Subcutaneous abdominal adipose tissue (tissue), 5 donors: ENCODE measurements at regions not wholly inside any gene's neighbourhood (a gene's known extent, or its start where the extent isn't known, plus 50 kb on each side); places are given as distances from the start of the nearest gene placed in this dataset.

ENCODE experiments used
- H3K27ac ChIP-seq: one replicate; pipeline ENCODE4 v1.7.0; 2013; ENCODE audit warnings: low read depth, mild to moderate bottlenecking, inconsistent platforms, low read length, moderate library complexity
- H3K27me3 ChIP-seq, 5 donors: one replicate each; pipeline ENCODE4 v1.7.0; 2013; ENCODE audit warnings: low read length in 5 of 5, inconsistent platforms in 1 of 5; ENCODE audit not compliant: control insufficient read depth in 5 of 5, insufficient read depth in 4 of 5
- H3K36me3 ChIP-seq, 5 donors: one replicate each; pipeline ENCODE4 v1.7.0; 2013; ENCODE audit warnings: low read length in 5 of 5; ENCODE audit not compliant: control insufficient read depth in 5 of 5, insufficient read depth in 5 of 5
- H3K4me1 ChIP-seq, 5 donors: one replicate each; pipeline ENCODE4 v1.7.0; 2013; ENCODE audit warnings: low read length in 5 of 5, mild to moderate bottlenecking in 3 of 5, moderate library complexity in 1 of 5; ENCODE audit not compliant: control insufficient read depth in 5 of 5, insufficient read depth in 5 of 5
- H3K4me3 ChIP-seq, 5 donors: one replicate each; pipeline ENCODE4 v1.7.0; 2013; ENCODE audit warnings: low read length in 5 of 5, low read depth in 1 of 5
- H3K9ac ChIP-seq, 5 donors: one replicate each; pipeline ENCODE4 v1.7.0; 2013; ENCODE audit warnings: low read length in 5 of 5, mild to moderate bottlenecking in 4 of 5, moderate library complexity in 3 of 5
- H3K9me3 ChIP-seq, 5 donors: one replicate each; pipeline ENCODE4 v1.7.0; 2013; ENCODE audit warnings: low read length in 5 of 5; ENCODE audit not compliant: control insufficient read depth in 5 of 5
- donor health status: healthy.
- donor health status: healthy.
- donor health status: healthy.
- donor health status: healthy.
- donor health status: healthy.

DNA sequence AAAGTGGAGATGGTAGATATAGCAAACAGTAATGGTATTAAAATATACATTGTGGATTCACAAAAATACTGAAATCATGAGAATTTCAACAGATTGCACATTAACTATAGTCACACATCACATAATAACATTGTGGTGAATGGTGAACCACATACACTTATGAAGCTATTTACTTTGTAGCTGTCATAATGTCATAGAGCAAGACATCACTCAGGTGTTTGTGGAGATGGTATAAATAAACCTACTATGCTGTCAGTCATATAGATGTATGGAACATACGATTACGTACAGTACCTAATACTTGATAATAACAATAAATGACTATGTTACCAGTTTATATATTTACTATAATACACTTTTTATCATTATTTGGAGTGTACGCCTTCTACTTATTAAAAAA lies 1416.0 kb upstream of the ALCAM start:
- no peak overlapping the region for H3K9ac ChIP-seq
- H3K27ac ChIP-seq, result no peak overlapping the region
- H3K9me3 ChIP-seq, result peaks cover 0 to 2% (median 0%) of the 10 kb centered on the region in 5 donors

GRCh38 chr3:103953796-103954195 lies 1412.9 kb upstream of the ALCAM start:
- Histone ChIP-seq H3K36me3 (no peaks in the 10 kb centered on the region), H3K9me3 (peaks cover 0 to 2% (median 0%) of the 10 kb centered on the region in 5 donors), H3K27me3 (no peaks in the 10 kb centered on the region), H3K4me3 (no peak overlapping the region), H3K27ac (no peak overlapping the region), H3K4me1 (no peaks in the 10 kb centered on the region), H3K9ac (no peak overlapping the region)

More for the DNA sequence above, 1416.0 kb upstream of the ALCAM start:
- Histone ChIP-seq H3K4me1 (no peaks in the 10 kb centered on the region), H3K27me3 (no peaks in the 10 kb centered on the region), H3K36me3 (no peaks in the 10 kb centered on the region), H3K4me3 (no peak overlapping the region)

GRCh38 chr3:103960819-103961218 lies 1405.9 kb upstream of the ALCAM start:
- Histone ChIP-seq H3K27ac (no peak overlapping the region), H3K9me3 (no peaks in the 10 kb centered on the region), H3K27me3 (no peaks in the 10 kb centered on the region), H3K9ac (no peak overlapping the region), H3K4me1 (no peaks in the 10 kb centered on the region), H3K4me3 (no peak overlapping the region), H3K36me3 (no peaks in the 10 kb centered on the region)

GRCh38 chr3:103963599-103963998 lies 1403.1 kb upstream of the ALCAM start:
- H3K9ac ChIP-seq, result no peak overlapping the region
- H3K36me3 ChIP-seq, result no peaks in the 10 kb centered on the region
- H3K27ac ChIP-seq, result no peak overlapping the region
- no peaks in the 10 kb centered on the region for H3K4me1 ChIP-seq
- H3K4me3 ChIP-seq, result no peak overlapping the region
- no peaks in the 10 kb centered on the region for H3K27me3 ChIP-seq
- H3K9me3 ChIP-seq, result no peaks in the 10 kb centered on the region

DNA sequence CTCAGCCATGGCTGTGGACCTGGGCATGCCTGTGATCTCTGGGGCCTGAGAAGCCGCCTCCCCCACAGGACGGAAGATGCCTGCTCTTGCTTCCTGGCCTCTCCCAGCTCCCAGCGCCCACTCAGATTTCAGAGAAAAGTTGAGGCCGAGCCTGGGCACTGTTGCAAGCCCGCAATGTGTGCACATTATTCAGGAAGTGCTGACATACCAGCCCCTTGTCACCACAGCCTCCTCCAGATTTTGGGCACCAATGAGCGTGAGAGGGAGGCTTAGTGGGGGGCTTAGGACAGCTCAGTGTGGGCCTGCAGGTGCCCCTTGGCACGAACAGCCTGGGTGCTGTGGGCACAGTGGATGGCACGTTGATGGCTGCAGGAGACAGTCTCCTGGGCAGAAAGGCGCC lies 1400.9 kb upstream of the ALCAM start:
- Histone ChIP-seq H3K9ac (no peak overlapping the region), H3K36me3 (no peaks in the 10 kb centered on the region), H3K4me1 (no peaks in the 10 kb centered on the region), H3K9me3 (no peaks in the 10 kb centered on the region), H3K27me3 (no peaks in the 10 kb centered on the region), H3K4me3 (no peak overlapping the region), H3K27ac (no peak overlapping the region)

GRCh38 chr3:103966749-103967148 lies 1400.0 kb upstream of the ALCAM start:
- H3K36me3 ChIP-seq, result no peaks in the 10 kb centered on the region
- no peaks in the 10 kb centered on the region for H3K9me3 ChIP-seq
- no peaks in the 10 kb centered on the region for H3K4me1 ChIP-seq
- H3K4me3 ChIP-seq, result no peak overlapping the region
- no peak overlapping the region for H3K27ac ChIP-seq
- no peak overlapping the region for H3K9ac ChIP-seq
- H3K27me3 ChIP-seq, result no peaks in the 10 kb centered on the region

GRCh38 chr3:103968131-103968530 lies 1398.6 kb upstream of the ALCAM start:
- no peaks in the 10 kb centered on the region for H3K4me1 ChIP-seq
- H3K36me3 ChIP-seq, result no peaks in the 10 kb centered on the region
- H3K27me3 ChIP-seq, result no peaks in the 10 kb centered on the region
- no peak overlapping the region for H3K4me3 ChIP-seq
- no peak overlapping the region for H3K27ac ChIP-seq
- H3K9me3 ChIP-seq, result no peaks in the 10 kb centered on the region
- no peak overlapping the region for H3K9ac ChIP-seq

DNA sequence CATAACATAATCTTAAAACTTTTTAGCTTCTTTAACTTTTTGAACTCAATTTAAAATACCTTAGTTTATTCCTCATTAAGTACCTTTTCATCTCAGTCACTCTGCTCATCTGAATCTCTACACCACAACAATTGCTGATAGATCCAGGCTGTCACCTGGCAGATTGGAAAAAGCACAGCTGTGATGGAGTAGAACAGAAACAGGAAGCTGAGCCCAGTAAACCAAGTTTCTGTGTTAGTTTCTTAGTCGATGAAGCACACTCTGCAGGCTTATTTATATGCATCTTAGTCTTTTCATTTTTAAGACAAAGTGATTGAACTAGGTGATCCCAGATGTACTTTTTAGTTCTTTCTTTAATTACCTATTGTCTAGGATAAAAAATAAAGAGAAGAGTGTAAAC lies 1398.0 kb upstream of the ALCAM start:
- Histone ChIP-seq H3K27ac (no peak overlapping the region), H3K9me3 (no peaks in the 10 kb centered on the region), H3K4me3 (no peak overlapping the region), H3K9ac (no peak overlapping the region), H3K4me1 (no peaks in the 10 kb centered on the region), H3K36me3 (no peaks in the 10 kb centered on the region), H3K27me3 (no peaks in the 10 kb centered on the region)

- H3K27ac ChIP-seq, result no peak overlapping the region
- no peak overlapping the region for H3K9ac ChIP-seq
- no peaks in the 10 kb centered on the region for H3K4me1 ChIP-seq
- no peaks in the 10 kb centered on the region for H3K9me3 ChIP-seq
- no peaks in the 10 kb centered on the region for H3K36me3 ChIP-seq
- H3K4me3 ChIP-seq, result no peak overlapping the region
- H3K27me3 ChIP-seq, result no peaks in the 10 kb centered on the region
Measured at GRCh38 chr3:103976931-103977339, 1389.8 kb upstream of the ALCAM start.

- Histone ChIP-seq H3K9ac (no peak overlapping the region), H3K36me3 (no peaks in the 10 kb centered on the region), H3K4me1 (no peaks in the 10 kb centered on the region), H3K27me3 (no peaks in the 10 kb centered on the region), H3K4me3 (no peak overlapping the region), H3K9me3 (no peaks in the 10 kb centered on the region), H3K27ac (no peak overlapping the region)
Measured at GRCh38 chr3:103977417-103977816, 1389.3 kb upstream of the ALCAM start.
